Mesothelial cell of epicardium (in vitro differentiated cells): ENCODE measurements at regions not wholly inside any gene's neighbourhood (a gene's known extent, or its start where the extent isn't known, plus 50 kb on each side); places are given as distances from the start of the nearest gene placed in this dataset.

ENCODE experiments used
- DNase-seq, 2 experiments: peaks; one replicate each; pipeline ENCODE4 v3.0.0; 2021; ENCODE audit warnings: low spot score in 2 of 2; ENCODE audit not compliant: unreplicated experiment in 2 of 2
- H3K27ac Mint-ChIP-seq: 2 replicates; pipeline ENCODE4 v1.8.0; 2021; ENCODE audit warnings: mixed read lengths
- H3K27me3 Mint-ChIP-seq: 2 replicates; pipeline ENCODE4 v1.8.0; 2021; ENCODE audit warnings: low read depth, mixed read lengths
- H3K36me3 Mint-ChIP-seq: 2 replicates; pipeline ENCODE4 v1.8.0; 2021; ENCODE audit warnings: mixed read lengths
- H3K4me1 Mint-ChIP-seq: 2 replicates; pipeline ENCODE4 v1.8.0; 2021; ENCODE audit warnings: mixed read lengths
- H3K4me3 Mint-ChIP-seq: 2 replicates; pipeline ENCODE4 v1.8.0; 2021; ENCODE audit warnings: mild to moderate bottlenecking, moderate library complexity, mixed read lengths
- H3K9me3 Mint-ChIP-seq: 2 replicates; pipeline ENCODE4 v1.8.0; 2021; ENCODE audit warnings: mixed read lengths
- CTCF ChIP-seq: fragments of 200-600 bp; sonication (generic); IDR thresholded peaks from one replicate; pipeline ENCODE4 v1.5.0; 2021; ENCODE audit warnings: antibody characterized with exemption; ENCODE audit not compliant: unreplicated experiment

DNA sequence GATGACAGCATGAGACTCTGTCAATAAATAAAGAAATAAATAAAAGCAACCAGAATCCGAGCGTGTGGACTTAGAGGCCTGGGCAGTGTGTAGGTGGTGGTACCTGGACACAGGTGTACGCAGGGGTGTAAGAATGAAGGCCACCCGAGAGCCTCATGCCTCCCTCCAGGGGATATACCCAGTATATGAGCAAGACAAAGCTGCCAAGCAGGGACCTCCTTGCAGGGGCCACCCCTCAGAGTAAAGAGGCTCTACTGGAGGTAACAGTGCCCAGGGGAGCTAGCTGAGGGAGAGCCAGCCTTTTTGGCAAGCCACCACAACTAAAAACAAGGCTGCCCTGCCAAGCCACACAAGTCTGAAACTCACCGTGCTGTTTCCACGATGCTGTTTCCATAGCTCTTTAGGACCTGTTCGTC, 179.2 kb upstream of the RAB4A start:
- peaks cover 46% of the 10 kb centered on the region for H3K4me1 Mint-ChIP-seq

DNA sequence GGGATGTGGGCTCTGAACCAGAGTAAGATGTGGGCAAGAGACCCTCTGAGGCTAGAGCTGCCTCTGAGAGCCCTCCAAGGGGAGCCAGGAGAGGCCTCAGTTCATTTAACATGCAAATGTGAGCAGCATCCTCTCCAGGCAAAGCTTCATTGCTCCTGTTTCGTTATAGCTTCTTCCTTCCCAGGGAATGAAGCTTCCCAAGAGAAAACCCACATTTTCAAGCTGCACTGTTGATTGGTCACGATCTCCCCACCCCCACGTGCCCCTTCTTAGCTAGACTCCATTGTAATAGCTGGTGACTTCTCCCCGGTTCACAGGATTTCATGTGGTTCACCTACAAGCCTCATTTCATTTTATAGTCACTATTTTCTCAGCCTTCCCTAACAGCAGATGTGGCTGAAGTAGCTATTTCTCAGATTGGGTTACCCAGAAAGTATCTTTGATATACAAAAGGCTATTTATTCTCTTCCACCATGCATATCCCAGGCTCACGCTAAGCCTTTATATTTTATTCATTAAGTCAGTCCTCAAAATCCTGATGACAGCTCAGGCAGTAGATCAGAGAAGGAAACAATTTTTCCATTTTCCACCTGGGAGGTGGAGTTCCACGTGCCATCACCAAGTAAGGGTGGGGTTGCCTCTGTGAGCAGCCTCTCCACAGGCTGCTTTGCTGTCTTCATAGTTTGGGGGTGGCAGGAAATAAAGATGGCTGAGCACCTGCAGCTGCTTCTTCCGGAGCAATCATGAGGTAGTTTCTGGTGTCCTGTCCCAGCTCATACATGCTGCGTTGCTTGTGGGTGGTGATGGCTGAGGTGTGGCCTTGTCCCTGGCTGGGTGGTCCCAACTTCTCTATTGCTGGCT, 178.3 kb upstream of the RAB4A start:
- H3K4me3 Mint-ChIP-seq = no peak overlapping the region
- H3K36me3 Mint-ChIP-seq = no peaks in the 10 kb centered on the region
- TF ChIP-seq CTCF = no peak
- no peaks in the 10 kb centered on the region for H3K27me3 Mint-ChIP-seq
- peaks cover 44% of the 10 kb centered on the region for H3K4me1 Mint-ChIP-seq
- H3K9me3 Mint-ChIP-seq = no peaks in the 10 kb centered on the region
- peak overlapping the region; percentile 98 for H3K27ac Mint-ChIP-seq
- no peak for DNase-seq

More for the DNA sequence above, 179.2 kb upstream of the RAB4A start:
- DNase-seq = no peak
- no peak overlapping the region for H3K4me3 Mint-ChIP-seq
- no peaks in the 10 kb centered on the region for H3K9me3 Mint-ChIP-seq
- H3K27me3 Mint-ChIP-seq = no peaks in the 10 kb centered on the region
- no peaks in the 10 kb centered on the region for H3K36me3 Mint-ChIP-seq
- no peak for TF ChIP-seq CTCF
- peak overlapping the region; percentile 98 for H3K27ac Mint-ChIP-seq

GRCh38 chr1:229093238-229093540, 177.7 kb upstream of the RAB4A start:
- peak overlapping the region; percentile 98 for H3K27ac Mint-ChIP-seq
- no peaks in the 10 kb centered on the region for H3K36me3 Mint-ChIP-seq
- H3K27me3 Mint-ChIP-seq = no peaks in the 10 kb centered on the region
- TF ChIP-seq CTCF = no peak
- H3K9me3 Mint-ChIP-seq = no peaks in the 10 kb centered on the region
- H3K4me1 Mint-ChIP-seq = peaks cover 46% of the 10 kb centered on the region
- DNase-seq = no peak
- peak overlapping the region; percentile 18 for H3K4me3 Mint-ChIP-seq

GRCh38 chr1:229093609-229094336, 177.1 kb upstream of the RAB4A start:
- Mint-ChIP-seq H3K4me1 (peaks cover 48% of the 10 kb centered on the region), H3K27me3 (no peaks in the 10 kb centered on the region), H3K4me3 (peak overlapping the region; percentile 18), H3K27ac (peak overlapping the region; percentile 98), H3K36me3 (no peaks in the 10 kb centered on the region), H3K9me3 (no peaks in the 10 kb centered on the region)
- TF ChIP-seq CTCF = no peak
- no peak for DNase-seq

DNA sequence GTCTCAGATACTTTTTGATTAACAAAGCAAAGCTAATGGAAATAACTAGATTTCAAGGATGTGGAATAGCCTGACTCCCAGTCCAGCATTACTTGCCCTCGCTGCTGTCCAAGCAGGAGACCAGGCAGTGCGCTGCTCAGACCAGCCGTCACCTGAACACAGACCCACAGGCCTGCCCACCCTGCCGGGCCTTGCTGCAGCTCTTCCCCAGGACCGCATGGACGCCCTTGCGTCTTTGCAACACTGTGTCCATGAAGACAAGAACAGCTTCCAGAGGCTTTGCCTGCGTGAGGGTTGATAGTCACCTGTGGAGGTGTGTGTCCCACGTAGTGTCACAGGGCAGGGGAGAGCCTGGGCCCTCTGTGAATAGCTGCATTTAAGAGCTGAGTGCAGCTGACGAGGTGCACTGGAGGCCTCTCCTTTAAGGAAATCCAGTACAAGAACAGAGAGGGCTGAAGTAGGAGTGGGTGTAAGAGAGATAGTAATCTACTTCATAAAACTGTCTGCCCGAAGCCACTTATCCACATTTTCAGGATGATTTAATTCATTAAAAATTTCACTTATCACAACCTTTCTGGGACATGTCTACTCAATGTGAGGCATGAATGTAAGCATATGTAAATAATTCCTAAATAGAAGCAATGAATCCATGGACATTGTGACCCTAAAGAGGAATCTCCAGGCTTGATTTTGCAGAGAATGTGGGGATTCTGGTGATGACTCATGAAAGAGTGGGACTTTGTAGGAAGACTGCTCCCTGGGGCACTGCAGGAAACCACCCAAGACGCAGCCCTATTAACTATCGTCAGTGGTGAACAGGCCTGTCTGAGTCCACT, 176.2 kb upstream of the RAB4A start:
- Mint-ChIP-seq H3K27ac (peak overlapping the region; percentile 98), H3K36me3 (no peaks in the 10 kb centered on the region), H3K4me1 (peaks cover 51% of the 10 kb centered on the region), H3K27me3 (no peaks in the 10 kb centered on the region), H3K9me3 (no peaks in the 10 kb centered on the region), H3K4me3 (peak overlapping the region; percentile 9)
- DNase-seq = no peak
- TF ChIP-seq CTCF = no peak
